GM12878 (cell line): ENCODE measurements at regions not wholly inside any gene's neighbourhood (a gene's known extent, or its start where the extent isn't known, plus 50 kb on each side); places are given as distances from the start of the nearest gene placed in this dataset.

Experiments
- CBFB ChIP-seq: IDR thresholded peaks from 2 replicates; pipeline ENCODE4 v1.6.1; 2016; ENCODE audit warnings: antibody characterized with exemption, low read depth
- EZH2 ChIP-seq: IDR thresholded peaks from 2 replicates; pipeline ENCODE4 v1.6.1; 2012; ENCODE audit warnings: low read depth, mild to moderate bottlenecking, control low read depth, inconsistent platforms, low read length, borderline replicate concordance; ENCODE audit not compliant: control insufficient read depth
- FOXK2 ChIP-seq: fragments of 450-650 bp; IDR thresholded peaks from 2 replicates; pipeline ENCODE4 v1.6.1; 2017; ENCODE audit warnings: mild to moderate bottlenecking, moderate library complexity
- GABPA ChIP-seq: IDR thresholded peaks from 2 replicates; pipeline ENCODE4 v1.6.1; 2014; ENCODE audit warnings: antibody characterized with exemption, low read depth, mild to moderate bottlenecking, inconsistent platforms
- MXI1 ChIP-seq: fragments of 150-350 bp; IDR thresholded peaks from 2 replicates; pipeline ENCODE4 v1.6.1; 2011; ENCODE audit warnings: low read depth, mild to moderate bottlenecking, inconsistent platforms, low read length, improper control_type of control experiment
- TAF1 ChIP-seq: IDR thresholded peaks from 2 replicates; pipeline ENCODE4 v1.6.1; 2011; ENCODE audit warnings: mild to moderate bottlenecking, low read depth, low read length, borderline replicate concordance
- ZNF207 ChIP-seq: fragments of 450-650 bp; IDR thresholded peaks from 2 replicates; pipeline ENCODE4 v1.6.1; 2014; ENCODE audit warnings: antibody characterized with exemption, mild to moderate bottlenecking, borderline replicate concordance
- ZNF24 ChIP-seq: fragments of 450-650 bp; IDR thresholded peaks from 2 replicates; pipeline ENCODE4 v1.6.1; 2017; ENCODE audit warnings: antibody characterized with exemption, mild to moderate bottlenecking
- ZNF687 ChIP-seq: fragments of 450-650 bp; IDR thresholded peaks from 2 replicates; pipeline ENCODE4 v1.6.1; 2017; ENCODE audit warnings: mild to moderate bottlenecking, moderate library complexity
- TF ChIP-seq, protein P1 (sequence below), 3 experiments: IDR thresholded peaks in 2 of 3; conservative IDR thresholded peaks in 1 of 3; 2 replicates each; pipeline ENCODE4 v1.5.1; 2011; ENCODE audit warnings: low read depth in 3 of 3, low read length in 3 of 3, mild to moderate bottlenecking in 3 of 3, control low read depth in 2 of 3, moderate library complexity in 2 of 3, inconsistent platforms in 1 of 3, mixed read lengths in 1 of 3; ENCODE audit not compliant: control insufficient read depth in 2 of 3, insufficient read depth in 1 of 3; ENCODE audit errors: extremely low read depth in 1 of 3

DNA sequence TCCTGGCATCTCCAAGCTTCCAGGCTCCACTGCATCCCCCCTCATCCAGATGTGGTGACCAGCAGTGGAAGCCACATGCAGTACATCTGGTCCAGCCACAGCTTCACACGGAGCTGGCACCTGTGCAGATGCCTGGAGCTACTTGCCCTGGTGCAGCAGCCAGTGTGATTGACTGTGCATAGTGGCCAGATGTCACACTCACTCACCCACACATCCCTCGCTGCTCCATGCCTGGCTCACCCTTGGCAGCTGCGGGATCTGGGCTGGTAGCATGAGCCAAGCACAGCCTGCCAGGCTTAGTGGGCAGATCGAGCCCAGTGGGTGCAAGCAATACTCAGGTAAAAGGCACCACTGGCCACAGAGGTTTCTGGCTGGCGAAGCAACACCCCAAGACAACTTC lies 398.0 kb upstream of the CNTN4 start:
- TF ChIP-seq, protein P1, sequence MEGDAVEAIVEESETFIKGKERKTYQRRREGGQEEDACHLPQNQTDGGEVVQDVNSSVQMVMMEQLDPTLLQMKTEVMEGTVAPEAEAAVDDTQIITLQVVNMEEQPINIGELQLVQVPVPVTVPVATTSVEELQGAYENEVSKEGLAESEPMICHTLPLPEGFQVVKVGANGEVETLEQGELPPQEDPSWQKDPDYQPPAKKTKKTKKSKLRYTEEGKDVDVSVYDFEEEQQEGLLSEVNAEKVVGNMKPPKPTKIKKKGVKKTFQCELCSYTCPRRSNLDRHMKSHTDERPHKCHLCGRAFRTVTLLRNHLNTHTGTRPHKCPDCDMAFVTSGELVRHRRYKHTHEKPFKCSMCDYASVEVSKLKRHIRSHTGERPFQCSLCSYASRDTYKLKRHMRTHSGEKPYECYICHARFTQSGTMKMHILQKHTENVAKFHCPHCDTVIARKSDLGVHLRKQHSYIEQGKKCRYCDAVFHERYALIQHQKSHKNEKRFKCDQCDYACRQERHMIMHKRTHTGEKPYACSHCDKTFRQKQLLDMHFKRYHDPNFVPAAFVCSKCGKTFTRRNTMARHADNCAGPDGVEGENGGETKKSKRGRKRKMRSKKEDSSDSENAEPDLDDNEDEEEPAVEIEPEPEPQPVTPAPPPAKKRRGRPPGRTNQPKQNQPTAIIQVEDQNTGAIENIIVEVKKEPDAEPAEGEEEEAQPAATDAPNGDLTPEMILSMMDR (IDR thresholded peaks at IDR 0.05 in 2 of 3, conservative IDR thresholded peaks at IDR 0.05 in 1 of 3; ENCODE audit: control insufficient read depth in 2 of 3, extremely low read depth in 1 of 3, insufficient read depth in 1 of 3, low read depth in 3 of 3, low read length in 3 of 3), result no peak
- no peak for TF ChIP-seq ZNF24
- TF ChIP-seq GABPA, result no peak
- TF ChIP-seq FOXK2, result no peak
- TF ChIP-seq EZH2, result no peak
- TF ChIP-seq MXI1, result no peak
- TF ChIP-seq TAF1, result no peak
- TF ChIP-seq CBFB, result no peak
- no peak for TF ChIP-seq ZNF687
- no peak for TF ChIP-seq ZNF207
